Adipocyte (in vitro differentiated cells): ENCODE measurements at regions not wholly inside any gene's neighbourhood (a gene's known extent, or its start where the extent isn't known, plus 50 kb on each side); places are given as distances from the start of the nearest gene placed in this dataset.

Experiments used
- DNase-seq: peaks from one replicate; pipeline ENCODE4 v3.0.0-alpha.2; 2015; ENCODE audit warnings: low read depth
- H3K27me3 ChIP-seq: replicated peaks from 2 replicates; pipeline ENCODE4 v1.7.0; 2013; ENCODE audit warnings: mild to moderate bottlenecking, low read length, moderate library complexity; ENCODE audit not compliant: control insufficient read depth, insufficient read depth
- H3K36me3 ChIP-seq: 2 replicates; pipeline ENCODE4 v1.7.0; 2013; ENCODE audit warnings: low read length, mild to moderate bottlenecking, moderate library complexity; ENCODE audit not compliant: control insufficient read depth, insufficient read depth, severe bottlenecking
- H3K4me1 ChIP-seq: 2 replicates; pipeline ENCODE4 v1.7.0; 2013; ENCODE audit warnings: mild to moderate bottlenecking, low read length, moderate library complexity; ENCODE audit not compliant: control insufficient read depth, insufficient read depth
- H3K4me3 ChIP-seq: 2 replicates; pipeline ENCODE4 v1.7.0; 2013; ENCODE audit warnings: mild to moderate bottlenecking, low read length, moderate library complexity
- H3K9ac ChIP-seq: 2 replicates; pipeline ENCODE4 v1.7.0; 2013; ENCODE audit warnings: mild to moderate bottlenecking, low read length, moderate library complexity
- H3K9me3 ChIP-seq: 2 replicates; pipeline ENCODE4 v1.7.0; 2013; ENCODE audit warnings: mild to moderate bottlenecking, low read length, moderate library complexity; ENCODE audit not compliant: control insufficient read depth

GRCh38 chr21:43321111-43321510 is 105.8 kb downstream of the SIK1 start:
- peak; percentile 55 for DNase-seq
- H3K36me3 ChIP-seq, result no peaks in the 10 kb centered on the region
- H3K4me3 ChIP-seq, result no peak overlapping the region
- H3K27me3 ChIP-seq, result peaks cover 16% of the 10 kb centered on the region
- H3K4me1 ChIP-seq, result peaks cover 20% of the 10 kb centered on the region
- H3K9me3 ChIP-seq, result peaks cover 17% of the 10 kb centered on the region
- H3K9ac ChIP-seq, result no peak overlapping the region

GRCh38 chr21:43320526-43320925 is 106.4 kb downstream of the SIK1 start:
- H3K9me3 ChIP-seq, result peaks cover 17% of the 10 kb centered on the region

GRCh38 chr21:43318841-43319781 is 107.8 kb downstream of the SIK1 start:
- peaks cover 23% of the 10 kb centered on the region for H3K27me3 ChIP-seq
- H3K9me3 ChIP-seq, result peaks cover 17% of the 10 kb centered on the region
- H3K9ac ChIP-seq, result no peak overlapping the region
- H3K4me1 ChIP-seq, result peaks cover 20% of the 10 kb centered on the region
- no peak overlapping the region for H3K4me3 ChIP-seq
- H3K36me3 ChIP-seq, result no peaks in the 10 kb centered on the region
- peak; percentile 68 for DNase-seq

More at GRCh38 chr21:43320526-43320925, 106.4 kb downstream of the SIK1 start:
- H3K9ac ChIP-seq, result no peak overlapping the region
- H3K27me3 ChIP-seq, result peaks cover 20% of the 10 kb centered on the region
- peaks cover 20% of the 10 kb centered on the region for H3K4me1 ChIP-seq
- H3K4me3 ChIP-seq, result no peak overlapping the region
- DNase-seq, result no peak
- no peaks in the 10 kb centered on the region for H3K36me3 ChIP-seq

- DNase-seq, result no peak
- Histone ChIP-seq H3K4me3 (no peak overlapping the region), H3K36me3 (no peaks in the 10 kb centered on the region), H3K4me1 (peaks cover 16% of the 10 kb centered on the region), H3K9me3 (peaks cover 17% of the 10 kb centered on the region), H3K9ac (no peak overlapping the region), H3K27me3 (peaks cover 20% of the 10 kb centered on the region)
Observed at GRCh38 chr21:43318368-43318767, 108.6 kb downstream of the SIK1 start.

- no peak for DNase-seq
- peaks cover 20% of the 10 kb centered on the region for H3K27me3 ChIP-seq
- peaks cover 12% of the 10 kb centered on the region for H3K4me1 ChIP-seq
- no peak overlapping the region for H3K4me3 ChIP-seq
- H3K9ac ChIP-seq, result no peak overlapping the region
- no peaks in the 10 kb centered on the region for H3K36me3 ChIP-seq
- H3K9me3 ChIP-seq, result peaks cover 17% of the 10 kb centered on the region
Observed at GRCh38 chr21:43317959-43318358, 109.0 kb downstream of the SIK1 start.

- Histone ChIP-seq H3K36me3 (no peaks in the 10 kb centered on the region), H3K9ac (no peak overlapping the region), H3K27me3 (peaks cover 20% of the 10 kb centered on the region), H3K9me3 (peaks cover 17% of the 10 kb centered on the region), H3K4me3 (no peak overlapping the region), H3K4me1 (peaks cover 6% of the 10 kb centered on the region)
- DNase-seq, result no peak
Observed at GRCh38 chr21:43317254-43317748, 109.6 kb downstream of the SIK1 start.

- no peaks in the 10 kb centered on the region for H3K36me3 ChIP-seq
- no peak overlapping the region for H3K4me3 ChIP-seq
- no peak for DNase-seq
- no peak overlapping the region for H3K9ac ChIP-seq
- H3K4me1 ChIP-seq, result peaks cover 6% of the 10 kb centered on the region
- peaks cover 20% of the 10 kb centered on the region for H3K27me3 ChIP-seq
- peaks cover 17% of the 10 kb centered on the region for H3K9me3 ChIP-seq
Observed at GRCh38 chr21:43316156-43316845, 110.6 kb downstream of the SIK1 start.

- peaks cover 22% of the 10 kb centered on the region for H3K9me3 ChIP-seq
- no peak overlapping the region for H3K9ac ChIP-seq
- peaks cover 6% of the 10 kb centered on the region for H3K4me1 ChIP-seq
- DNase-seq, result no peak
- peaks cover 20% of the 10 kb centered on the region for H3K27me3 ChIP-seq
- H3K36me3 ChIP-seq, result no peaks in the 10 kb centered on the region
- H3K4me3 ChIP-seq, result no peak overlapping the region
Observed at GRCh38 chr21:43315244-43316137, 111.4 kb downstream of the SIK1 start.

GRCh38 chr21:43313939-43314405 is 113.0 kb downstream of the SIK1 start:
- Histone ChIP-seq H3K9ac (no peak overlapping the region), H3K4me1 (peaks cover 1% of the 10 kb centered on the region), H3K36me3 (no peaks in the 10 kb centered on the region), H3K4me3 (no peak overlapping the region), H3K27me3 (peaks cover 20% of the 10 kb centered on the region), H3K9me3 (peaks cover 26% of the 10 kb centered on the region)
- no peak for DNase-seq

GRCh38 chr21:43313221-43313938 is 113.6 kb downstream of the SIK1 start:
- Histone ChIP-seq H3K4me1 (no peaks in the 10 kb centered on the region), H3K36me3 (no peaks in the 10 kb centered on the region), H3K27me3 (peaks cover 20% of the 10 kb centered on the region), H3K9ac (no peak overlapping the region), H3K9me3 (peaks cover 22% of the 10 kb centered on the region), H3K4me3 (no peak overlapping the region)
- DNase-seq, result no peak
